B cell (primary cell): ENCODE measurements at regions not wholly inside any gene's neighbourhood (a gene's known extent, or its start where the extent isn't known, plus 50 kb on each side); places are given as distances from the start of the nearest gene placed in this dataset.

ENCODE experiments used
- ATAC-seq: fragments of 200-7000 bp; cut with Tn5 transposase; one replicate; pipeline ENCODE4 v1.10.0; 2021; ENCODE audit warnings: low read depth, mild to moderate bottlenecking, moderate number of reproducible peaks, moderate library complexity
- CTCF ChIA-PET: fragments of 350-600 bp; sonication (Branson Sonifier 250); formaldehyde crosslinking; loops from one replicate; lab custom pipeline; 2021; ENCODE audit warnings: antibody characterized with exemption, inconsistent platforms; lab: Charles Lee
- POLR2A ChIA-PET: fragments of 350-600 bp; sonication (Branson Sonifier 250); formaldehyde crosslinking; loops from one replicate; lab custom pipeline; 2021; ENCODE audit warnings: antibody characterized with exemption; lab: Charles Lee
- DNase-seq: peaks from one replicate; pipeline ENCODE4 v3.0.0; 2013
- H2AFZ ChIP-seq: 2 replicates; pipeline ENCODE4 v1.6.1; 2012; ENCODE audit warnings: mild to moderate bottlenecking, low read depth, low read length; ENCODE audit not compliant: insufficient read depth, poor library complexity, severe bottlenecking
- H3K27ac ChIP-seq, 2 donors: 1 replicate in 1 of 2; 2 replicates in 1 of 2; pipeline ENCODE4 v1.5.1; 2012 to 2013; ENCODE audit warnings: low read length in 2 of 2, mild to moderate bottlenecking in 2 of 2, moderate library complexity in 1 of 2
- H3K27me3 ChIP-seq, 4 experiments: fragments of 200-600 bp in 1 of 4; sonication (generic) in 1 of 4; replicated peaks in 1 of 4; 1 replicate in 2 of 4; 2 replicates in 2 of 4; pipeline versions ENCODE4 v1.6.1 to v1.7.0; 2013 to 2016; ENCODE audit warnings: low read length in 3 of 4, mild to moderate bottlenecking in 2 of 4, mixed read lengths in 1 of 4, moderate library complexity in 1 of 4; ENCODE audit not compliant: insufficient read depth in 4 of 4, control insufficient read depth in 3 of 4; ENCODE audit errors: control extremely low read depth in 1 of 4
- H3K36me3 ChIP-seq, 2 experiments: replicated peaks in 1 of 2; 1 replicate in 1 of 2; 2 replicates in 1 of 2; pipeline versions ENCODE4 v1.6.1 to v1.7.1; 2013; ENCODE audit warnings: low read length in 1 of 2; ENCODE audit not compliant: insufficient read depth in 2 of 2, control insufficient read depth in 1 of 2; ENCODE audit errors: control extremely low read depth in 1 of 2, extremely low read depth in 1 of 2
- H3K4me1 ChIP-seq, 2 donors: fragments of 200-600 bp in 1 of 2; sonication (generic) in 1 of 2; 1 replicate in 1 of 2; 2 replicates in 1 of 2; pipeline versions ENCODE4 v1.5.1 to v1.6.1; 2013 to 2017; ENCODE audit warnings: low read length in 2 of 2; ENCODE audit not compliant: control insufficient read depth in 2 of 2, insufficient read depth in 2 of 2
- H3K4me2 ChIP-seq: replicated peaks from 2 replicates; pipeline ENCODE3; 2012; ENCODE audit warnings: mild to moderate bottlenecking, low read depth, low read length; ENCODE audit not compliant: poor library complexity, severe bottlenecking
- H3K4me3 ChIP-seq, 5 experiments: fragments of 200-600 bp in 1 of 5; sonication (generic) in 1 of 5; 1 replicate in 3 of 5; 2 replicates in 2 of 5; pipeline versions ENCODE4 v1.5.1 to v1.7.0; 2011 to 2016; ENCODE audit warnings: low read length in 4 of 5, mild to moderate bottlenecking in 4 of 5, low read depth in 2 of 5, control low read depth in 1 of 5, moderate library complexity in 1 of 5; ENCODE audit not compliant: insufficient read depth in 1 of 5; ENCODE audit errors: control extremely low read depth in 1 of 5, extremely low read depth in 1 of 5
- H3K79me2 ChIP-seq: fragments of 200-600 bp; sonication (generic); one replicate; pipeline ENCODE4 v1.6.0; 2016; ENCODE audit warnings: low read length; ENCODE audit not compliant: control insufficient read depth, insufficient read depth
- H3K9ac ChIP-seq: fragments of 200-600 bp; sonication (generic); 2 replicates; pipeline ENCODE4 v1.6.1; 2017; ENCODE audit warnings: mild to moderate bottlenecking, low read length, moderate library complexity
- H3K9me3 ChIP-seq, 3 donors: one replicate each; pipeline versions ENCODE4 v1.6.1 to v1.7.1; 2013; ENCODE audit warnings: low read length in 2 of 3; ENCODE audit not compliant: control insufficient read depth in 2 of 3, insufficient read depth in 1 of 3; ENCODE audit errors: control extremely low read depth in 1 of 3
- H4K20me1 ChIP-seq: 2 replicates; pipeline ENCODE4 v1.6.0; 2012; ENCODE audit warnings: mild to moderate bottlenecking, low read length; ENCODE audit not compliant: insufficient read depth, control insufficient read depth, poor library complexity, severe bottlenecking
- H3K27ac Mint-ChIP-seq: one replicate; pipeline ENCODE4 v1.8.0; 2021; ENCODE audit warnings: mixed read lengths
- H3K27me3 Mint-ChIP-seq: one replicate; pipeline ENCODE4 v1.8.0; 2021; ENCODE audit warnings: mixed read lengths
- H3K4me1 Mint-ChIP-seq: one replicate; pipeline ENCODE4 v1.8.0; 2021; ENCODE audit warnings: mixed read lengths
- H3K4me3 Mint-ChIP-seq: one replicate; pipeline ENCODE4 v1.8.0; 2021; ENCODE audit warnings: mixed read lengths
- H3K9me3 Mint-ChIP-seq: one replicate; pipeline ENCODE4 v1.8.0; 2022; ENCODE audit warnings: mixed read lengths; ENCODE audit not compliant: insufficient read depth
- EZH2 ChIP-seq: IDR thresholded peaks from 2 replicates; pipeline ENCODE4 v1.6.1; 2012; ENCODE audit warnings: borderline replicate concordance, low read depth, mild to moderate bottlenecking, moderate library complexity, low read length; ENCODE audit not compliant: insufficient read depth, poor library complexity, severe bottlenecking
- WGBS: methylation state at CpG from one replicate; pipeline ENCODE4 v1.1.5; 2013; ENCODE audit warnings: missing lambda C conversion rate; ENCODE audit not compliant: insufficient coverage; 5-methylcytosine and 5-hydroxymethylcytosine counted together
- intact Hi-C: fragments of 100-400 bp; cut with micrococcal nuclease; formaldehyde crosslinking; loops from one replicate; pipeline ENCODE4 v1.10.0; 2022
- TF ChIP-seq, protein P1 (sequence below): fragments of 200-600 bp; IDR thresholded peaks from one replicate; pipeline ENCODE4 v1.8.0; 2022; ENCODE audit warnings: antibody characterized with exemption, mild to moderate bottlenecking

DNA sequence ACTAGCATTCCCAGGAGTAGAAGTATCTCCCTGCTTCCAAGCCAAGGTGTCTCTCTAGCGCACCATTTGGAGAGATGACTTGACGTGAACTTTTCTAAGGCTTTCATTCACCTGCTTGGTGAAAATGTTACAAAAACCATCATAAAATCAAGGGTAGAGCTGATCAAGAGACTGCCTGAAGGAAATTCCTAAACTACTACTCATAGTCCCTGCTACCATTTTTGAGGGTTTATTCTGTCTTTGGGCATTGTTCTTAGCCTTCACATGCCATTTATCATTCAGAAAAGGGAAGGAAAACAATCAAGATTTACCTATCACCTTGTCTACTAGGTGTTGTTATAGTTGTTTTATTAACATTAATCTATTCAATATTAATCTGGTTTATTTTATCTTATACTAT, 525.8 kb downstream of the NTRK3 start:
- peaks cover 0 to 4% (median 0%) of the 10 kb centered on the region in 4 experiments for H3K27me3 ChIP-seq
- ChIA-PET CTCF (no interaction called here), POLR2A (no interaction called here)
- WGBS = 100% methylated on average over 1 of the region's 2 CpGs
- no peak for TF ChIP-seq EZH2
- no peak for DNase-seq
- H3K4me1 ChIP-seq = no peaks in the 10 kb centered on the region
- no peak overlapping the region for H3K4me3 ChIP-seq
- Mint-ChIP-seq H3K27ac (no peak overlapping the region), H3K4me3 (no peak overlapping the region), H3K27me3 (no peaks in the 10 kb centered on the region), H3K4me1 (no peaks in the 10 kb centered on the region), H3K9me3 (no peaks in the 10 kb centered on the region)
- no peak overlapping the region for H2AFZ ChIP-seq
- intact Hi-C loops = no loop called here
- peaks cover 0 to 7% (median 1%) of the 10 kb centered on the region in 3 donors for H3K9me3 ChIP-seq
- H3K27ac ChIP-seq = no peak overlapping the region
- H3K4me2 ChIP-seq = no peak overlapping the region
- no peaks in the 10 kb centered on the region for H3K79me2 ChIP-seq
- no peaks in the 10 kb centered on the region for H3K36me3 ChIP-seq
- no peak for ATAC-seq
- no peaks in the 10 kb centered on the region for H4K20me1 ChIP-seq
- no peak overlapping the region for H3K9ac ChIP-seq

DNA sequence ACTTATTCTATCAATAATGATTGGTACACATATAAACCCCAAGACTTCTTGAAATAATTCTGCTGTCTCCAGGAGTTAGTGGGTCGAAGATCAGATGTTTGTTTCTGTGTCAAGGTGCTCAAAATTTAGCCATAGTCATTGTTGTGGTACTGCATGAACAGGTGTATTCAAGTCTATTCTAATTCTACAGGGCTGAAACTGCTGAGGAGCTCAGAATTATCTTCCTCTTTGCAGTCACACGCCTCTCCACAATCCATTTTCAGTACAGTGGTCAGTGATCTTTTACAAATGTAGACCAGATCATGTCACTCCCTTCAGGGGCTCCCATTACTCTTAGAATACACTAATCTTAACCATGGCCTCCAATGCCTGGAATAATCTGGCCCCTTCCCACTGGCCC, 527.5 kb downstream of the NTRK3 start:
- CTCF ChIA-PET = no interaction called here
- POLR2A ChIA-PET = no interaction called here
- H3K27me3 Mint-ChIP-seq = no peaks in the 10 kb centered on the region

More for the DNA sequence above, 527.5 kb downstream of the NTRK3 start:
- DNase-seq (no peak), ATAC-seq (no peak)
- no peaks in the 10 kb centered on the region for H3K4me1 ChIP-seq
- no peak overlapping the region for H3K4me3 ChIP-seq
- no peaks in the 10 kb centered on the region for H4K20me1 ChIP-seq
- H3K9ac ChIP-seq = no peak overlapping the region
- intact Hi-C loops = no loop called here
- no peaks in the 10 kb centered on the region for H3K79me2 ChIP-seq
- 87% methylated on average over 1 of the region's 2 CpGs for WGBS
- Mint-ChIP-seq H3K27ac (no peak overlapping the region), H3K9me3 (no peaks in the 10 kb centered on the region), H3K4me1 (no peaks in the 10 kb centered on the region), H3K4me3 (no peak overlapping the region)
- no peak overlapping the region for H2AFZ ChIP-seq
- H3K27me3 ChIP-seq = peaks cover 0 to 4% (median 0%) of the 10 kb centered on the region in 4 experiments
- H3K4me2 ChIP-seq = no peak overlapping the region
- no peaks in the 10 kb centered on the region for H3K36me3 ChIP-seq
- no peak overlapping the region for H3K27ac ChIP-seq
- no peak for TF ChIP-seq EZH2
- TF ChIP-seq, protein P1, sequence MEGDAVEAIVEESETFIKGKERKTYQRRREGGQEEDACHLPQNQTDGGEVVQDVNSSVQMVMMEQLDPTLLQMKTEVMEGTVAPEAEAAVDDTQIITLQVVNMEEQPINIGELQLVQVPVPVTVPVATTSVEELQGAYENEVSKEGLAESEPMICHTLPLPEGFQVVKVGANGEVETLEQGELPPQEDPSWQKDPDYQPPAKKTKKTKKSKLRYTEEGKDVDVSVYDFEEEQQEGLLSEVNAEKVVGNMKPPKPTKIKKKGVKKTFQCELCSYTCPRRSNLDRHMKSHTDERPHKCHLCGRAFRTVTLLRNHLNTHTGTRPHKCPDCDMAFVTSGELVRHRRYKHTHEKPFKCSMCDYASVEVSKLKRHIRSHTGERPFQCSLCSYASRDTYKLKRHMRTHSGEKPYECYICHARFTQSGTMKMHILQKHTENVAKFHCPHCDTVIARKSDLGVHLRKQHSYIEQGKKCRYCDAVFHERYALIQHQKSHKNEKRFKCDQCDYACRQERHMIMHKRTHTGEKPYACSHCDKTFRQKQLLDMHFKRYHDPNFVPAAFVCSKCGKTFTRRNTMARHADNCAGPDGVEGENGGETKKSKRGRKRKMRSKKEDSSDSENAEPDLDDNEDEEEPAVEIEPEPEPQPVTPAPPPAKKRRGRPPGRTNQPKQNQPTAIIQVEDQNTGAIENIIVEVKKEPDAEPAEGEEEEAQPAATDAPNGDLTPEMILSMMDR = no peak
- H3K9me3 ChIP-seq = peaks cover 0 to 1% (median 0%) of the 10 kb centered on the region in 3 donors
